HG03378 (cell line): ENCODE measurements at regions not wholly inside any gene's neighbourhood (a gene's known extent, or its start where the extent isn't known, plus 50 kb on each side); places are given as distances from the start of the nearest gene placed in this dataset.

Source experiments
- ATAC-seq: cut with Tn5 transposase; IDR thresholded peaks from one replicate; pipeline ENCODE4 v1.9.1; 2021; ENCODE audit warnings: mild to moderate bottlenecking, moderate library complexity; ENCODE audit not compliant: unreplicated experiment

DNA sequence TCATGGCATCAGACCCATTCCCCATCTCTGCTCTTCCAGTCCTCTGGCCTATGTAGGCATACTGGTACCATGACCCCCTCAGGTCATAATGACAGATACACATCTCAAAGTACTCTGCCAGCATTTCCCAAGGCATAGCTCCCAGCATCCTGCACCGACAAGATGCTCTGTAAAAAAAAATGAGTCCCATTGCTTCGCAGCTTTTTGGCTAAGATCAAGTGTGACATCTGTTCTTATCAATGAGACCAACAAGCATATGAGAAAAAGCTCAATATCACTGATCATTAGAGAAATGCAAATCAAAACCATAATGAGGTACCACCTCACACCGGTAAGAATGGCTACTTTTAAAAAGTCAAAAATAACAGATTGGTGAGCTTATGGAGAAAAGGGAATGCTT lies 463.9 kb upstream of the PROK2 start:
- no peak for ATAC-seq

DNA sequence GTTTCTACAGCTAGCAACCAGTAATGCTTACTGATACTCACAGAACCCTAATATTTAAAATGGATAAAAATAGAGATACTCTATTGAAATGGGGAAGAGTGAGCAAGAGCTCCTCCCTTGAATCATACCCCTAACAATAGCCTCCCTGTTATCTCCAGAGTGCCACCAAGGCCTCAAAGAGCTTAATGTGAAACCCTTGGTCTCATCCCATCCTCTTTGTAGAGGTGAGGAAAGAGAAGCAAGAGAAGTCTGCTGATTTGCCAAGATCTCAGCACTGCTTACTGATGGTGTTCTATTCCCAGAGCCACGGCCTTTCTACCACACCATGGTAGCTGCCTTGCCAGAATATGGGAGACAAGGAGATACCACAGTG lies 463.4 kb upstream of the PROK2 start:
- no peak for ATAC-seq

DNA sequence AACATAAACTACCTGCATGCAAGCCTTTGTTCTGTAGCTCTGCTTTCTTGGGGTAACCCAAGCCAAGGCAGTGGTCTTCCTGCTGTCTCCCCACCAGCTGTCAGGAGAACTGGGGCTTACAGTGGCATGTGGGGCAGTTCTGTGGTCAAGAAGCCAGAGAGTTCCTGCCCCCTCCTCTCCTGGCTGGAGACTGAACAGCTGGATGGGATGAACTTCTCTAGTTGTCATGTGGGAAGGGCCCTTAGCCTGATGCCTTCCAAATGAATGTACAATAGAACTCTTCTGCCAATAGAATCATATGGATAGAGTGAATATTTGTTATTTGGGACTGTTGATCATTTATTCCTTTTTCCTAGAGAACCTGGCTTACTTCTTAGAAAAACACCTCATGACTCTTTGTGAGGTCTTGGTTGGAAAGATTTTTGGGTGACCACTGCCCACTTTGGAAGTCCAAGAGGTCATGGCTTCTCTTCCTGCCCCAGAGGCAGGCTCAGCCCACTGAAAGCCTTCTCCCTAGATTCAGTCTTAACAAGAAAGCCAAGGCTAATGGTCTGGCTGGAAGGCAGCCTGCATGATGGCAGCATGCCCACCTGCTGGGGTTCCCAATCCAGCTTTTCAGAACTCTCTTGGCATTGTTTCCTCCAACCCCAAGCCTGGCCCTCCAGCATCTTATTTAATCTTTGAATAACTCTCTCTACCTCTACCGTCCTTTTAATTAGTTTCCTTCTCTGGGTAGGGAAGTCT lies 462.9 kb upstream of the PROK2 start:
- ATAC-seq, result no peak

DNA sequence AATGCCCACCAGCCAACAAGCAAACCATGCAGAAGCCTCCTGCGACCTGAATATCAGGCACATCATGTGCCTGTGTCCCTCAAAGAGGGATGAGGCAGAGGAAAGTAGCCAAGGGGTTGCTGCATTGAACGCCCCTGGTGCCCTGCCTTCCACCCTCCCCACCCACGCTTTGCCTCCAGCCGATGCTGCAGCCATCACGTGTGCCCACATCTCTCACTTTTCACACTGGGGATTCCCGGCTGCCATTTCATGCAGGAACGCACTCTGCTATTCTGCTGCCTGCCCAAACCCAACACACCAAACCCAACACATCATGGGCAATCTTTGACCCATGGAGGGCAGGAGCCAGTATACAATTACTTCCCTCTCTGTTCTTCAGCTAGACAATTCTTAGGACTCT lies 462.2 kb upstream of the PROK2 start:
- ATAC-seq, result no peak

DNA sequence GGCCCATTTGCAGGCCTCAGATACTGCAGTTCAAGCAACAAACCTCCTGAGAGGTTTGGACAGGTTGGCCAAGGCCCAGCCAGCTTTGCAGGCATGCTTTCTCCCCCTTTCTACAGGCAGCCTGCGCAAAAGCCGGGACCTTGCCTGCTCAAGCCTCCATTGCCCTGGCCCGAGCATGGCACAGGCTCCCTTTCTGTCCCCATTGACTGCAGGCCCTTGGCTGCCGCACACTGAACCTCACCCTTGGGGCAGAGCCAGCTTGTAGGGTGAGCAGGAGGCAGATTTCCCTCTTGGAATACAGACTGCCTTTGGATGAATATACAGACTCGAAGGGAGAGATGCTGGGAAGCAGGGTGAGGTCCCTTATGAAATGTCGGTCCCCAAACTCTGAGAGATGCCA lies 461.7 kb upstream of the PROK2 start:
- no peak for ATAC-seq

DNA sequence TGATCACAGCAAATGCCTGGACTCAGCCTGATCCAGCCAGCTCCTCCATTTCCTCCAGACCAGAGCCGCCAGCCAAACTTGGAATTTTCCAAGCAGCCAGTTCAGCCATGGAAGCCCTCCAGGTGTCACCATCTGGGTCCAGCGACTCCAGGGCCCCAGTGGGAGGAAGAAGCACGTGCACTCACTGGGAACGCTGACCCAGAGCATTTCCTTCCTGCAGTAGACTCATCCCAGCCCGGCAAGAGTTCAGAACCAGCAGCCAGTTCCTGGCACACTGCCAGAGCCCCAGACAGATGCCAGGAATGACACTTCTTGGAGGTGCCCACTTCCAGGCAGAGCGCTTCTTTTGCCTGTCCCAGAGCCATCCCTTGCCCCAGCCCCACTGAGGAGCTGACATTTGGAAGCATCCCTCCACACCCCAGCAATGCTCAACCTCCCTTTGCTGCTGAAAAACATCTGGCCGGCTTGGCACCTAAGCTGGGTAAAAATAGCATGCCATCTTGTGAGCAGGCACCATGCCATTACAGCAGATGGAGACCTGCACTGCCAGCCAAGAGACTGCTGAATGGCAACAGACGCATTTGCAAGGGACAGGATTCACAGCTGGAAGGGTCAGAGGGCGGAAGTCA lies 460.3 kb upstream of the PROK2 start:
- no peak for ATAC-seq

DNA sequence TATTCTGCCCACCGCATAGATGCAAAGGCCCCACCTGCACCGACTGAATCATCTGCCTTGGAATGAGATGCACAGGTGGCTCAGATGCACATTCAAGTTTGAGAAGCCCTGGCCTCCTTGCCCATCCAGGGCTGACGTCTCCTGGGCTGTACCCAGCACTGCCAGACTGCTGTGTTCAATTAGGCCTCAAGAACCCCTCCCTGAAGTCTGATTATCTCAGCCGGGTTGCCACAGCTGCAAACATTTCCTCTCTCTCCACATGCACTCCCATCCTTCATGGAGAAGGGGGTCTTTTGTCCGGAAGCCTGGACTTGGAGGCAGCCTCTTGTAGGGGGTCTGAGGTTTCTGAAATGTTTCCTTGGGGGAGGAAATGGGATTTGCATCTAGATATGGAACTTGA lies 459.4 kb upstream of the PROK2 start:
- ATAC-seq, result no peak

DNA sequence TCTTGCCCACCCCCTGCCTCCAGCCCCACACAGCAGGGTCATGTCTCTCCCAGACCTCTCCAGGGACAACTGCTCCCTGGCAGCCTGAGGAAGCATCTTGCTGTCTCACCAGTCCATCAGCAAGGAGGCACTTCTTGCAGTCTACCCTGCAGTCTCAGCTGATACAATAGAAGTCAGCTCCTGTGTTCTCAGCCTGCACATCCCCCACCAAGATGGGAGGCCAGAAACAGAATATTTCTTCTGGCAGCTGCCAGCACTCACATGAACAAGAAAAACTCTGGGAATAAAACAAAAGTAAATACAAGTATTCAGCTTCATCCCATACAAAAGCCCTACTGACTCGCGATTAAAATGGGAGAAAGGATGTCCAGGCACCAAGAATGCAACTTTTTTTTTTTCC lies 457.4 kb upstream of the PROK2 start:
- ATAC-seq, result no peak

DNA sequence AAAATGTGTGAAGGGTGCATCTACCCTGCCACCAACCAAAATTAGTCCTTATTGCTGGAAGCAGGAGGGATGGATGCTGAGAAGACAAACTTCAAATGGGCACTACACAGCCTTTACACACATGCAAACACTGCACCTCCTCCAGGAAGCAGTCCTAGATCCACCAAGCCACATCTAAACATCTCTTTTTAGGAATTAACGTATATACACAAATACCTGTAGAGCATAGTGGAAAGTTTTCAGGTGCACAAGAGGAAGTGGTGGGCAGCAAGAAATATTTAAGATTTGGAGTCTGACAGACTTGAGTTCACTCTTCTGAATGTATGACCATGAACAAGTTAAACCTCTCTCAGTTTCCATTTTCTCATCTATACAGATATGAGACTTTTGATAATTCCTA lies 456.6 kb upstream of the PROK2 start:
- no peak for ATAC-seq

DNA sequence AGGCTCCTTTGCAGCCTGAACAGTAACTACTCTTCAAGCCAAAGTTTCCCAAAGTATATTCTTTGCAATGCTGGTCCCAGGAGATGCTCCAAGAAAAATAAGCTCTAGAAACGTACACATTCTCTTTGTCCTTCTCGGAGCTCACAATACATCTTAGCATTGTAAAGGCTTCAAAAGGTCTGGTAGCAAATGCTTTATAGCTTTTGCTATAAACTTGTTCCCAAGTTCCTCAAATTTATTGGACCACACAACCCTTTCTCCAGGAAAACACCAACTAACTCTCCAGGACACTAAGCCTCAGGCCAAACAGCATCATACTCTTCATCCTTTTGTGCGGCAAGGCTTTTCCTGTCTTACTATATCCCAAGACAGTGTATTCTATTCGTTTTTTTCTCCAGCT lies 455.6 kb upstream of the PROK2 start:
- no peak for ATAC-seq

DNA sequence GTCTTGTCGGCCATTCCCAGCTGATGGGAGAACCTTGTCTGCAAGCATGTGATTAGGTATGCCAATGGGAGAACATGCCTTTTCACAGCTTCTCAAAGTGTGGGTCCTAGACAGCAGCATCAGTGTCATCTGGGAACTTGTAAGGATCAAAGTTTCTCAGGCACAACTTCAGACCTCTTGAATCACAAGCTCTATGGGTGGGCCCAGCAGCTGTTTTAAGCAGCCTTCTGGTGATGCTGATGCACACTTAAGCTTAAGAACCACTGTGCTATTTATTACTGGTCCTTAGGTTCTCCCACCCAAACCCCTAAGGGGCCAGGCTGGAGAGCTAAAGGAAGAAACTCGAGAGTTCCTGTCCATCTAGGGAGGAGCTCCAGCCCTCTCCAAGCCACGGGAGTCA lies 453.9 kb upstream of the PROK2 start:
- ATAC-seq, result no peak

DNA sequence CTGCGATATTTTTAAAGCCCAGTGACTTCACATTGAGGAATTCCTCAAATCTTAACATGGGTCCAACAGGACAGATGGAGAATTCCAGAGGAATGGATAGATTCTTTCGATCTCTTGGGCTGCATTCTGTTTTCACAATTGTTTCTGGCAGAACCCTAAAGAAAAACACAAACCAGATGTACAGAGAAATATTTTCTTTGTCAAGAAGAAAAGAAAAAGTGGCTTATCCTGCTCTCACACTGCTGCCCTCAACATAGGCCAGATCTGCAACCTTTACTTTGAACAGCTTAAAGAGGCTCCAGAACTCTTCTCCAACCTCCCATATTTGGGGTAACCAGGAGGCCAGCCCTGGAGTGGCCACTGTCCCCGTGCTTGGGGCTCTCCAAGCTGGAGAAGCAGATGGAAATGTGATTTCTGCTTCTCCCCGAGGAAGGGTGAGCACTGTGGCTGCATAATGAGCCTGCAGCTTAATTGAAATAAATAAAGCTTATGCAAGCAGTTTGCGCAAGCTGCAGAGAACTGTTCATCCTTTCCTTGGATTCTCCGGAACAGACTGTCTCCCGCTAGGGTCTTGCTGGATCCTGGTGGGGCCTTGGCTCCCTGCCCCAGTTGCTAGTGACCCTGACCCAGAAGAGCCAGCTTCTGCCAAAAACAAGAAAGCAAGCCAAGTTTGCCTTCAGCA lies 453.2 kb upstream of the PROK2 start:
- no peak for ATAC-seq

DNA sequence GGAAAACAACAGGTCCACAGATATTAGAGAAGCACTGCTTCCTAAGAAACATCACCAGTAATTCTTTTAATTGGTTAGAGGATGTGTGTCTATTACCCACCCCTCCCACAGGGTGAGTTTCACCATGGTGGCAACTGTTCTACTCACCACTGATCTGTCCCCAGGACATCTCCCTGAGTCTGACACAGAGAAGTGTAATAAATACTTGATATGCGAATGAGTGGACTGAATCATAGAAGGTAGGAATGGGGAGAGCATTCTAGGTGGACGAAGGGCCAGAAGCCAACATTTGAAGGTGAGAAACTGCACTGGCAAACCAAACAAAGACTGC lies 452.7 kb upstream of the PROK2 start:
- no peak for ATAC-seq

DNA sequence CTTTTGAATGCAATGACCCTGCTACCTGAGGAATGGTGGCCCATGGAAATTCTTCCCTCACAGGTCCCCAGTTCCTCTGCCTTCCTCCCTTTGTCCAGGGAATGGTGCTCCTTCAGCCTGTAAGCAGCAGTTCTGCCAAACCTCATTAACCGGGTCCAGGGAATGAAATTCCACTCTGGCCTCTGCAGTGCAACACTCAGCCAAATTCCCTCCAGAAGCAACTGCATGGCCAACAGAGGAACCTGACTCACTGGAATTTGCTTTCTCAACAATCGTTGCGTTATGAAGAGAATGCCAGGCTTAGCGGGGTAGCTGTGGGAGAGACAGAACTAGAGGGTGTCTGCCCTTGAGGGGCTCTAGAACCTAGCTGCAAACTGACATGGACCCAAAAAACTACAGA lies 449.4 kb upstream of the PROK2 start:
- no peak for ATAC-seq

DNA sequence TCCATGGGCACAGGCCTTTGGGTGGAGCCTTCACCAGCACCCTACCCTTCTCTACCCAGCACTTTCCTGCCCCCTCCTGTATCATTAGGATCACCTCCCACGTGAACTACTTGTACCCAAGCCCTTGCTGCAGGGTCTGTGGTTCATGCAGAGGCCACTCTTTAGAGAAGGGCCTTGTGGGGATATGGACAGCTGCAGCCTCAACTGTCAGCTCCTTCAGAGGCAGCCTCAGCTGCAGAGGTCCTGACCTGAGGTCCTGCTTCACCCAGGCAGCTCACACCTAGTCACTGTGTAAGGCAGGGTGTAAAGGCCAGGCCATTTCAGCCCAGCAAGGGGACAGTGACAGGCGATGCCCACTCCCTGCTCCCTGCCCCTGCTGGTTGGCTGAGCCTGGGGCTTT lies 448.6 kb upstream of the PROK2 start:
- ATAC-seq, result no peak

DNA sequence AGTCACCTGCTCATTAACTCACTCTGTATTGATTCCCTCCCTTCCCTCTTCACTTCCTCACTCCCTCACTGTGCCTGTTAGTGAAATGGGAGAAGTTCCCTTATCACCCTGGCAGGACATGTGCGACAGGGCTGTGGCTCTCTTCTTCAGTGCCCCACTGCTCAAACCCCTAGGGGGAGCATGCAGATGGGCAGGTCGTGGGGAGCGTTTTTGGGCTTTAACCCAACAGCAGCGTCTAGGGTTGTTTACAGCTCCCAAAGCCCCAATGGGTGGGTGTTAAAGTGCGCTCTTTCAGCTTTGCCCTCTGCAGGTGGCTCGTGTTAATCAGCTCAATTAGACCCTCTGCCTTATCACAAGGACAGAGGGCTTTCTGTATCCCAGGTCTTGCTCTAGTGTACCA lies 447.8 kb upstream of the PROK2 start:
- no peak for ATAC-seq

DNA sequence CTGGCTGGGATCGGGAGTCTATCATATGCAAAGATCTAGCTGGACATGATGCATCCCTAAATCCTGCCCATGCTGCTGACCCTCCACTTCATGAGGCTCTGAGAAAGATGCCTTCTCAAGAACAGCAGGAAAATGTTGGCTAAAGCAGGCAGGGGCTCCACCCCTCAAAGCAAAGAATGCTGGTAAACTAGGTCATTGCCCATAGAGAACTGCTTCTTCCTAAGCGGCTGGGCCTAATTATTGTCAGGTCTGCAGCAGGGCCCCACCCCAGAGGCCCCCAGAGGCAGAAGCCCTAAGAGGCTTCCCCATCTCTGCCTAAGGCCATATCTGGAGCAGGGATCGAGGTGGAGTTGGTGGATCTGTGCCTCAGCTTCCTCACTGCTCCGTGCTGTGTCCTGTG lies 447.4 kb upstream of the PROK2 start:
- no peak for ATAC-seq

DNA sequence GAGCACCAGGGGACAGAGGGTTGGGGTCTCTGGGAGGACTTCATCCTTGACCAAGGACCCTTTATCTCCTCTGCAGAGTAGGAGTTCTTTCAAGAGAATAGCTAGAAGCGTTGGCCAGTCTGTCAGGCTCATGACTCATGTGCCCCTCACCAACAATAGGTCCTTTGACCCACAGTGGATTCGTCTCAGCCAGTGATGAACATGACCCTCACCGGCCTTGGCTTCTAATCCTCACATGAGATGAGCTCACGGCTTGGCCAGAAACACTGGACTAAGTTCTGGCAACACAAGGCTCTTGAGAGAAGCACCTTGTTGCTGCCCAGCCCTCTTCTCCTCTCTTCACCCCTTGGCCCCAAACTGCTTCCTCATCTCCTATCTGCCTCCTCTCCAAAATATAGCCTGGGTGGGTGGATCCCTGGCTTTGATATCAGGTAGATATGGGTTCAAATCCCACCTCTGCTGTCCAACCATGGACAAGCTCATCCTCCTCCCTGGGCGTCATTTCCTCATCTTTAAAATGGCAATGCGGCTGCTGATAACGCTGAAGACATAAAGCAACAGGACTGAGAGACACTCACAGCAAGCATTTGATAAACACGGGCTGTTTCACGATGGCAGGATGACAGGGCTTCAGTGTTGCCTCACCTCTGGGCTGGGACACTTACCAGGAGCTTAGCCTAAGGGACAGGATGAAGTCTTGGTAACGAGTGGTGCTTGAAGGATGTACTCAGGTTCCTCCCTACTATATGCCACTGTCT lies 446.7 kb upstream of the PROK2 start:
- ATAC-seq, result no peak

DNA sequence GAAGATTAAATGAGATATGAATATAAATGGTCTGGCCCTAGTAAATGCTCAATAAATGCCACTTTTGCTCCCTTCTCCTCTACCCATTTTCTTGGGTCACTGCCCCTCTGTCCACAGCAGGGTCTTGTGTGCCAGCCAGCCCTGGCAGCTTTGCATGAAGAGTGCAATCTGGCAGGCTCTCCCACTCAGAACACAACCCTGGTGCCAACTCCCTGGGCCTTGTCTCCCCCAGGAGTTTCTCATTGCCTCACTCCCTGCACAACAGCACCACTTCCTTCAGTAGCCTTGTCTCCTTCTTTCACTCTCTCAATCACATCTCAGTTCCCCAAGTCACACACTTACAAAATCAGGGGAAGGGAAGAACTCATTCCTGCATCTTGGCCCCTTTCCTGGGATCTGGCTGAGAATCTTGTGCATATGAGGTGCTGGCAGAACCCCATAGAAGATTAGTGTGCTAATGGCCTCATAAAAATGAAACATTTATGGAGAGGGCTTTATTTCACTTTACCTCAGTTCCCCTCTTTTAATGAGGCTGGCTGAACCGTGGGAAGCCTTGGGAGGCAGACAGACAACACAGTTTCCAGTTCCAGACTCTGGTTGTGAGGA lies 445.9 kb upstream of the PROK2 start:
- ATAC-seq, result no peak

DNA sequence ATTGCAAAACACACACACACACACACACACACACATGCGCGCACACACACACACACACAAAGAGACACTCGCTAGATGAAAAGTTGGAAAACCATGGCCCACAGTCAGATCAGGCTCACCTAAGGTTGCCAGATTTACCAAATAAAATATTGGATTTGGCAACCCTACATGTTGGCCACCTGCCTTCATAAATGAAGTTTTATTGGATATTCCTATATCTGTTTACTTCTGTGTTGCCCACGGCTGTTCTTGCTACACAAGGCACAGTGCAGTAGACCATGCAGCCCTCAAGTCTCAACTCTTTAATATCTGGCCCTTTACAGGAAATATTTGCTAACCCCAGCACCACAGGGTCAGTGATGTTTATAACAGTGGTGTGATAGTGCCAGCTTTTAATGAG lies 445.0 kb upstream of the PROK2 start:
- no peak for ATAC-seq

DNA sequence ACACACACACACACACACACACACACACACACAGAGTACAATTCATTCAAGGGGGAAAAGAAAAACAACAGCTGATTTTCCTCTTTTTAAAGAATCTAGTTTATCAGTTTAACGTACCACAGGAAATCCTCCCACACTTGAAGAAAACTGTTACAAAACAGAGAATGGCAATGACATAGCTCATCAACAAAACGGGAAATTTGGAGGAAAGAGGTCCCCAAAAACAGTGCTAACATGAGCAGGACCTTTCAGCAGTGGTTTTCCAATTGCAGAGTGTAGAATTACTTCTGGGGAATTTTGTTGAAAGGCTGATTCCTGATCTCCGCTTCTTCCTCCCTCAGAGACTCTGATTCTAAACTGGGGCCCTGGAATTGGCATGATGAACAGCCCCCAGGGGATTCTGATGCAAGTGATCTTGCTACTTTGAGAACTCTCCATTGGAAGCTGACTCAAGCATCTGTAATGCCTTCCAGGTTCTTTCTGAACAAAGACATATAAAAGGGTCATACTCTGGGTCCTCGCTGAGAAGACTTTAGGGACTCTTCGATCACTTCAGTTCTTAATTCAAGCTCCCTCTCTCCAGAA lies 442.6 kb upstream of the PROK2 start:
- ATAC-seq, result no peak
